ENCODE measurements at regions not wholly inside any gene's neighbourhood (a gene's known extent, or its start where the extent isn't known, plus 50 kb on each side); places are given as distances from the start of the nearest gene placed in this dataset.
"Not testable (repeated sequence)": the region's sequence is repeated elsewhere in the genome, so short reads cannot be mapped to it uniquely, and the experiment has no call there.

DNA sequence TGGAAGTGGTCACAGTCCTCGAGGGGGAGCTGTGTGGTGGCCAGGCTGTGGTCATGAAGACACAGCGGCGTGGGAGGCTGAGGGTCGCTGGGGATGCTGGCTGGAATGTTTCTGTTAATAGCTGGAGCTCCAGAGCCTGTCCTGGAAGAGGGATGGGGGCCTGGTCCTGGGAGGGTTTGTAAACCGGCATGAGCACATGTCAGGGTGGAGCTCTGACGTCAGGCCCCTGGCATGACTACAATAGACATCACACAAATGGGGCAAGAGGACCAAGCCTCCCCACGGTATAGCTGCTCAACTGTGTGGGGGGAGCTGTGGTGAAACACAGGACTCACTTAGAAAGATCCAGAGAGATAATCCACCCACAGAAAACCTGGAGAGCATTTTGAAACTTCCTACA, 121.4 kb upstream of the FAM20C start:
- not testable (repeated sequence) for H3K4me1 Mint-ChIP-seq, H3K4me3 Mint-ChIP-seq, H3K27ac Mint-ChIP-seq, DNase-seq, H3K36me3 Mint-ChIP-seq, H3K9me3 Mint-ChIP-seq, H3K27me3 Mint-ChIP-seq

DNA sequence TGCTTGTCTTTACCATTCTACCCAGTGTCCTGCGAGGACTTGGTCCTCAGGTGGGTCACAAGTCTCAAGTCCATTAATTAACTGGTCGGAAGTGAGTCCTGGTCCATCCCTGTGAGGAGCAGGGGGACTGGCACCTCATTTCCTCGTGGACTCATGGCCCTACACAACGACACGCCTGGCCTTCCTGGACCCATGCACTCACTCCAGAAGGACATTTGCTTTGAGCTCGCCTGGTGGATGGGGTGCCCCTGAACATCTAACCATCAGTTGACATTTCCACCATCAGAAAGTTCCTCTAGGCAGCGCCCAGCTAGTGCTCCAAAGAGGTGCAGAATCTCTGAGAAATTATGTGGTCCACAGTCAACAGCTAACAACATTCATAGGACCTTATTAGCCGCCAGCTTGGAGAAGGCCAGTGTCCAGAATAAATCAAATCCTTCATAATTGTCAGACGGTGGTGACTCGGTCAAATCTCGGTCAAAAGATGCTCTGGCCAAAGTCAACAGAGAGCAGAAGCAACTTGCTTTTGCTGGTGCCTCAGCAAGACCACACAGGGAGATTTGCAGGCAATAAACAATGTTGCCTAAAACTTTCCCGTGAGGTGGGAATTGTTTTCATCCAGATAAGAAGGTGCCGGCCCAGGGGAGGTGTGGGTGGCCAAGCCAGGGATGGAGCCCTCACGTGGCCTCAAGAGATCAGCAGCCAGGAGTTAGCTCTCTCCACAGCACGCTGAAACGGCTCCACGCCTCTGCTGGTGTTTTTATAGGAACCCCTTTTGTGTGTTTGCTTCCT, 119.9 kb upstream of the FAM20C start:
- not testable (repeated sequence) for H3K27me3 Mint-ChIP-seq, H3K9me3 Mint-ChIP-seq, H3K4me3 Mint-ChIP-seq, DNase-seq, H3K36me3 Mint-ChIP-seq, H3K4me1 Mint-ChIP-seq, H3K27ac Mint-ChIP-seq

DNA sequence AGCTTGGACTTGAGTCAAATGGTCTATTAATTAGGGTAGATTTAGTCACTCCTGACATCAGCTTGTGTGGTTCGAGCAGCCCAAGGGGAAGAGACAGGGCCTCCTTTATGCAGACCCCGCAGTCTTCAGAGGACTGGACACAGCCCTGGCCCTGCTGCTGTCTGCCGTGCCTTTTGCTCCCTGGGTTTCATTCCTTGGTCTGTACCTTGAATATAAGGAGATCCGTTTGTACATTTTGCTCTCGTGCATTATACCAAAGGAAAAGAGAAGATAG, 119.4 kb upstream of the FAM20C start:
- not testable (repeated sequence) for H3K4me3 Mint-ChIP-seq, DNase-seq, H3K27me3 Mint-ChIP-seq, H3K36me3 Mint-ChIP-seq, H3K9me3 Mint-ChIP-seq, H3K4me1 Mint-ChIP-seq, H3K27ac Mint-ChIP-seq

DNA sequence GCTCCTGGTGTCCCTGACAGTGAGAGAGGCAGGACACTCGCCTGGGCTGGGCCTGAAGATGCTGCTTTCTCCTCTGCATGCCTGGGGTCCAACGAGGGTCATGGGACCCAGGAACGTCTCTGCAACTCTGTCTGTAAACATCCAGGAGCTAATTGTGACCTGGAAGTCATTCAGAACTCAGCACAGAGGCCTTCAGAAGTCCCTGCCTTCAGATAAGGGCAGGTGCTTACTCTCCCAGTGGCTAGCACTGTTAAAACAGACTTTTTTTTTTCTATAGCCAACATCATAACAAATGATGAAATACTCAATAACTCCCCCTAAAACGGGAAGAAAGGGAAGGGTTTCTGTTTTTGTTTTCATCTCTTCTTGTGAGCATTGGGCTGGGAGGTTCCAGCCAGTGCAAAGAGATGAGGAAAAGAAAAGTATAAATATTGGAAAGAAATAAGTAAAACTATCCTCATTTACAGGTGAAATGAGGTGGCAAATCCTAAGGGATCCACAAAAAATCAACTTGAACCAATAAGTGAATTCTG, 118.3 kb upstream of the FAM20C start:
- H3K9me3 Mint-ChIP-seq, H3K27ac Mint-ChIP-seq, H3K36me3 Mint-ChIP-seq, H3K27me3 Mint-ChIP-seq, DNase-seq, H3K4me3 Mint-ChIP-seq, H3K4me1 Mint-ChIP-seq: not testable (repeated sequence)

DNA sequence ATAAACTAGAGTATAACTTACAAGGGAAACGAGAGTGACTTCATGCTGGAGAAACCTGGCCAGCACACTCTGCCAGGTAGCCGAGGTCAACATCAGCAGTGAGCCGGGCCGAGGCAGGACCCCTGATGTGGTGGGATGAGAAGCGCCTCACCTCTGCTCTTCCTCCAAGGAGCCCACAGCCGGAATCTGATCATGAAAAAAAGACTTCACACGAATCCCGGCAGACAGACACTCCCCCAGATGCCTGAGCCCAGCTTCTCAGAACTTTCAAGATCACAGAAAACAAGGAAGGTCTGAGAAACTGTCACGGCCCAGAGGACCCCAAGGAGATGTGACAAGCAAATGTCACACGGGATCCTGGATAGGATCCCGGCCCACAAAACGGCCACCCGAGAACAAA, 116.9 kb upstream of the FAM20C start:
- not testable (repeated sequence) for H3K4me1 Mint-ChIP-seq, DNase-seq, H3K27me3 Mint-ChIP-seq, H3K9me3 Mint-ChIP-seq, H3K4me3 Mint-ChIP-seq, H3K27ac Mint-ChIP-seq, H3K36me3 Mint-ChIP-seq

DNA sequence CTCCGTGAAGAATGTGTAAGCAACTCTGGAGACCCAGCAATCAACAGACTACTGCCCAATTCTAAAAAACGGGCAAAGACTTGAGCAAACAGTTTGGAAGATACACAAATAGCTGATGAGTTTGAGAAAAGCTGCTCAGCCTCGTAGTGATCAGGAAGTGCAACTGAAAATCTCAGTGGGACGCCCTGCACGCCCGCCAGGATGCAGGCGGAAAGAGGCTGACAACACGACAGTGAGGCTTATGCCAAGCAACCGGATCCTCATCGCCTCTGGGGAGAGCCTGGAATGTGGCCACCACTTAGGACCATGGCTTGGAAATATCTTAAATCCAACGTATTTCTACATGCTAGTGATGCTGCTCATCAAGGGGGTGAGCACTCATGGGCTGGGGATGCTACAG, 116.2 kb upstream of the FAM20C start:
- H3K4me3 Mint-ChIP-seq, H3K36me3 Mint-ChIP-seq, H3K4me1 Mint-ChIP-seq, H3K27ac Mint-ChIP-seq, DNase-seq, H3K27me3 Mint-ChIP-seq, H3K9me3 Mint-ChIP-seq: not testable (repeated sequence)

DNA sequence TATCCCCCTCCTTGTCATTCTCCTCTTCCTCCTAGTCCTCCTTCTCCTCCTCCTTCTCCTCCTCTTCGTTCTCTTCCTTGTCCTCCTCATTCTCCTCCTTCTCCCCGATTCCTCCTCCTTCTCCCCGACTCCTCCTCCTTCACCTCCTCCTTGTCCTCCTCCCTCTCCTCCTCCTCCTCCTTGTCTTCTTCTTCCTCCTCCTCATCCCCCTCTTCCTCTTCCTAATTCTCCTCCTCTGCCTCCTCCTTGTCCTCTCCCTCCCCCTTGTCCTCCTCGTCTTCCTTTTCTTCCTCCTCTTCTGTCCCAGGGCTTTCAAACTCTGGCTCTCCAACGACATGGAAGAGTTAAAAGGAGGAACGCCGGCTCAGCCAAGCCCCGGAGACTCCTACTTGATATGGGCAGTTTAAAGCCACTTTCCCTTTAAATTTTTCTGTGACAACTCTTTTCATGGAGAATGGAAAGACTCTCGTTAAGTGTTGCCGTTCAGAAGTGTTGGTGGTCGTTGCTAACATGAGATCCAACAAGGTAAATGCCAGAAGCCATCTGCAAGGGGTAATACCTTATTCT, 115.5 kb upstream of the FAM20C start:
- H3K36me3 Mint-ChIP-seq, H3K9me3 Mint-ChIP-seq, H3K27ac Mint-ChIP-seq, H3K27me3 Mint-ChIP-seq, DNase-seq, H3K4me1 Mint-ChIP-seq, H3K4me3 Mint-ChIP-seq: not testable (repeated sequence)

DNA sequence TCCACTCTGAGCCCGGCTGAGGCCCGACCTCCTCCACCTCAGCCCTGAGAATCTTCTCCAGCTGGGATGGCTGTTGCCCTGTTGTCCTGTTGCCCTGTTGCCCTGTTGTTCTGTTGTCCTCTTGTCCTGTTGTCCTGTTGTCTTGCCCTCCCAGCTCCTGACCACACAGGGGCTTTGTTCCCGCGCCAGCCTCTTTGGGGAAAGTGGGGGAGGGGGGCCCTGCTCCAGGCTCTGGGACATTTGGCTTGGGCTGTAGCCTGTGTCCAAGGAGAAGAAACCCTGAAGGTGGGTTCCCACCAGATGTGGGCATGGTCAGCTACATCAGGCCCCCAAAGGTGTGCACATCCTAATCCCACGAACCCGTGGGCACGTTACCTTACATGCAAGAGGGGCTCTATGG, 113.5 kb upstream of the FAM20C start:
- H3K27ac Mint-ChIP-seq, H3K9me3 Mint-ChIP-seq, H3K27me3 Mint-ChIP-seq, H3K4me3 Mint-ChIP-seq, H3K4me1 Mint-ChIP-seq, DNase-seq, H3K36me3 Mint-ChIP-seq: not testable (repeated sequence)

DNA sequence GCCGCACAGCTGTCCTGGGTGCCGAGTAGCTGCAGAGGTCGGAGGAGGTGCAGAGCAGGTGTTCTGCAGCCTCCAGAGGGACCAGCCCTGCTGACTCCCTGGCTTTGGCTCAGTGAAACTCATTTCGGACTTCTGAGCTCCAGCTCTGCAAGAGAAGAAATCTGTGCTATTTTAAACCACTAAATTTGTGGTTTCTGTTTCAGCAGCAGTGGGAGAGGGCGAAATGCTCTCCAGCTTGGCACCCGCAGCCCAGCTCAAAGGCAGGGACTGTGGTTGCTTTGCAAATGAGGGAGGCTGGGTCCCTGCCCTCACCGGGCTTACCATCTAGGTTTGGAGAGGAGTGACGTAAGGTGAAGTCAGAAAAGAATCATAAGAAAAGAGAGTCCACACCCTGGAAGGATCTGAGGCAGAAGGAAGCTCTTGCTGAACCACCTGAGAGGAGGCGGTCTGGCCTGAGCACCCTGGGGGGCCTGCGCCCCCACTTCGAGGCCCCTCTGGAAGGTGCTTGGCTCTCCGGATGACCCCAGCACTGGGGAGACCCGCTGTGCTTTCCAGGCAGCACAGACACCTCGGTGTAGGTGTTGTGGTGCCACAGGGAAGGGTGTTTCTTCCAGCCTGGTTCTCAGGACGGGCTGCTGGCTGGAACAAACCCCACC, 112.8 kb upstream of the FAM20C start:
- not testable (repeated sequence) for H3K27me3 Mint-ChIP-seq, H3K27ac Mint-ChIP-seq, H3K4me3 Mint-ChIP-seq, DNase-seq, H3K36me3 Mint-ChIP-seq, H3K9me3 Mint-ChIP-seq, H3K4me1 Mint-ChIP-seq

DNA sequence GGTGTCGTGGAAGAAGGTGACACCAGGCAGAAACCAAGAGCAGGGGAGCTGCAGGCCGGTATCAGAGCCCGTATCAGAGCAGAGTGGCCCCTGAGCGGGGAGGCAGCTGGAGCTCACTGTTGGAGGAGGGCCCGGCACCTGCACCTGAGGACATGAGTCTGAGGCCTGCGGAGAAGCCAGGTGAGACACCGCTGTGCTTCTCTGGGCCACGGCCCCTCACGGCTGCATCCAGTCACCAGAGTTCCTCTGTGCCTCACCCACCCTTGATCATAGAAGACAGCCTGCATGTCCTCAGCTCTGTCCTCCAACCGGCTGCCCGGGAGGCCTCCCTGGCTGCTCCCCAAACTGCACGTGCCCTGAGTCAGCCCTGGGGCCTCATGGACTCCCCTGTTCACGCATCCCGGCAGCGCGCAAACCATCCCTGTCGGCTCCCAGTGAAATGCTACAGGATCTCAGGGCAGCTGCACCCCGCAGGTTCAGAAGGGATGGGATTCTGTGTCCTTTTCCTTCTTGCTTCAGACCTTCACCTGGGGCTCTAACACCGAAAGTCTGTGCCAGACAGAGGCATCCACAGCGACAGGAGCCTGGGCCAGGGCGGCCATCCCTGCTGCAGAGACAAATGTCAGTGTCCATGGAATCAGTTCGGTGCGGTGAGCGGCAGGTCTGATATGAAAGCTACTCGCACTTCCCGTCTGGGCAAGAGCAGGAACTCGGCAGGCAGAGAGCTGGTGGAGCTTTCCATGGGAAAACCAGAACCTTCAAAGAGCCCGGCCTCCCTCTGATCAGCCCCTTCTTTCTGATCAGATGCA, 111.9 kb upstream of the FAM20C start:
- no peaks in the 10 kb centered on the region for H3K4me1 Mint-ChIP-seq
- H3K27ac Mint-ChIP-seq: no peak overlapping the region
- H3K9me3 Mint-ChIP-seq: no peaks in the 10 kb centered on the region
- no peak for DNase-seq
- no peaks in the 10 kb centered on the region for H3K36me3 Mint-ChIP-seq
- H3K4me3 Mint-ChIP-seq: no peak overlapping the region
- H3K27me3 Mint-ChIP-seq: no peaks in the 10 kb centered on the region

DNA sequence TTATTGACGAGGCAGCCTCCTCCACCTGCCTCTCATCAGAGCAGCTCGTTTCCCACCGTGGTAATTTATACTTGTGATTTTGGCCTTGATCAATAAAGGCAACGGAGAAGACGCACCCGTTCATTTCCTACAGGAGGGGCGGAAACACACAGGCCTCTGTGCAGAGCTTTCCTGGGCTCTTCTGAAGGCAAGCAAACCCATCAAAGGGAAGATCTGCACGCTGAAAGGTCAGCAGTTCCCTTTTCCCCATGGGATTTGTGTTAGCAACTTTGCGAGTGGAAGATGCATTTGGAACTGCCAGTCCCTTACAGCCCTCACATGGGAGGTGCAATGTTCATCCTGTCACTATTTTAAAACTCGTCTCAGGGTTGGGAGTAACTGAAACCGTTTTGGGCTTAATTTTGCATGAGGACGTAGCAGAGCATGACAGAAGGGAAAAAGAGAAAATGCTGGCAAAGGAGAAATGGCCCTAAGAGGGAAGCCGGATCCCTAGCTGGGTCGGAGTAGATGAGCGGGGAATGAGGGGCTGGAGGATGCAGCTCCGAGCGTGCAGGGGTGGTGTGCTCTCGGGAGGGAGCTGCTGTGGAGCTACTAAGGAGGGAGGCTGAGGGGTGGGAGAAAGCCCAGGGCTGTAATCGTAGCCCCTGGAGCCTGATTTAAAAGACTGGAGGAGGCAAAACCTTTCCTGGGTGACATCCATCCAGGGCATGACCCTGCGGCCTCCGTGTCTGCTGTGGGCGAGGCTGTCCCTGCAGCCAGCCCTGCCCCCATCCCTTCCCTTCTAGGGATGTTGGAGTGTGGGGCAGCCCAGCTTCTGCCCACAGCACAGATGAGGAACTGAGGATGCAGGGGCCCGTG, 111.1 kb upstream of the FAM20C start:
- no peak overlapping the region for H3K4me3 Mint-ChIP-seq
- H3K9me3 Mint-ChIP-seq: no peaks in the 10 kb centered on the region
- no peak for DNase-seq
- H3K27ac Mint-ChIP-seq: no peak overlapping the region
- H3K4me1 Mint-ChIP-seq: no peaks in the 10 kb centered on the region
- H3K36me3 Mint-ChIP-seq: no peaks in the 10 kb centered on the region
- no peaks in the 10 kb centered on the region for H3K27me3 Mint-ChIP-seq

DNA sequence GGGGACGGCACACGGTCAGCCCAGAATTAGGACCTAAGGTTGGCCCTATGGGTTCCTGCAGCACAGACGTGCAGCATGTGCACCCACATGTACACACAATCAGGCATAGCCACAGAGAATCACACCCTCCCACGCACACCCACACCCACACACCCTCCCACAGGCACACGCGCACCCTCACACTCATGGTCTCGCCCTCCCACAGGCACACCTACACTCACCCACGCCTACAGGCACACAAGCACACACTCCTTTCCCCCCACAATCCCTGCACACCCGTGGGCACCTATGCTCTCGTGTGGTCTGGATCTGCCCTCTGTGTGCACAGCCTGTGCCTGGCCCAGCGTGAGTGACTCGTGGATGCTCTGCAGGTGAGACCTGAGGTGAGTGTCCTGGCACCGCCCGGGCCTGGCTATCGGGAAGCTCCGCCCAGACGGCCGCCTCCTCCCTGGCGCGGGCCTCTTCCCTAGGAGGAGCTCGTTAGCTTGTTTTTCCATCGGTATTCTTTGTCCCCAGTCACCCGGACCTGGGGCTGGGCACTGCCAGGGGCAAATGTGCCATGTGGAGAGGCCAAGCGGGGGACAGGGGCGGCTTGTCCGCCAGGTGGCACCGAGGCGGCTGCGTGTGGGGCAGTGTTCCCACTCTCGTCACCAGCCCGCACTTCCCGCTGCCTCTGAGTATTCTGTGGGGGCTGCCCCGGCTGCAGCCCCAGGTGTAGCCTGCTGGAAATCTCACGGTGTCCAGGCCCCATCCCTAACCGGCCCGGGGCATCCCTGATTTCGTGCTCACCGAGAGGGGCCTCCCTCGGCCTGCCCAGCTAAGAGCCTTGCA, 110.2 kb upstream of the FAM20C start:
- Mint-ChIP-seq H3K4me1 (no peaks in the 10 kb centered on the region), H3K4me3 (no peak overlapping the region), H3K27me3 (no peaks in the 10 kb centered on the region), H3K36me3 (no peaks in the 10 kb centered on the region), H3K9me3 (no peaks in the 10 kb centered on the region), H3K27ac (no peak overlapping the region)
- DNase-seq: no peak

DNA sequence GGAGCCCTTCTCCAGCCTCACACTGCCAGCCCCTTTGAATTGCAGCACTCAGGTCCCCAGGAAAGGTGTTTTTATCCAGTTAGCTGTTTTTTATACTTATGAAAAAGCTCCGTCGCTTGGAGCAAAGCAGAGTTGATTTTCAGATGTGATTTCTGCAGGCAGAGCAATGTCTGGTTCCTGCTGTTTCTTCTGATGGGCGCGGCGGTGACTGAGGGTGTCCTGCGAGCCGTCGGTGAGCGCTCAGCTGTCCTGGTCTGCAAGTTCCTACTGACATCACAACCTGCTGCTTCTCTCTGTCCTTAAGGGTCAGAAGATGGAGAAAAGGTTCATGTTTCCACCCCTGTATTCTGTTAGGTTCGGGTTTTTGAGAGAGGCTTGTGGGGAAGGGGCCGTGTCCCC, 109.6 kb upstream of the FAM20C start:
- no peak for DNase-seq
- Mint-ChIP-seq H3K27ac (no peak overlapping the region), H3K27me3 (no peaks in the 10 kb centered on the region), H3K36me3 (no peaks in the 10 kb centered on the region), H3K9me3 (no peaks in the 10 kb centered on the region), H3K4me3 (no peak overlapping the region), H3K4me1 (no peaks in the 10 kb centered on the region)

DNA sequence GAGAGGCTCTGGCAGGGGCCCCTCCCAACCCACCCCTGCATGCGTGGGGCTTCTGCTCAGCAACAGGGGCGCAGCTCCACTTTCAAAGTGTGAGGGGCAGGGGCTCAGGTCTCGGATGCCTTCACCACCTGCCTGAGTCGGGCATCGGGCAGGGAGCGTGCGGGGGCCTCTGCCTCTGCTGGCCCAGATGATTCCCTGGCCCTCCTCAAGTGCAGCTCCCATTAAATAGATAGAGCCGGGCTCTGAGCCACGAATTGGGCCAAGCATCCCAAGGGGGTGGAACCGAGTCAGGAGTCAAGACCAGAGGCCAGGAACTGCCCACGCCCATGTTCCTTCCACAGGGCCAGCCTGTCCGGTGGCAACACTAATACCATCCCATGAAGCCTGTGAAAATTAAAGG, 108.9 kb upstream of the FAM20C start:
- no peaks in the 10 kb centered on the region for H3K27me3 Mint-ChIP-seq
- H3K4me3 Mint-ChIP-seq: no peak overlapping the region
- no peak for DNase-seq
- no peak overlapping the region for H3K27ac Mint-ChIP-seq
- no peaks in the 10 kb centered on the region for H3K36me3 Mint-ChIP-seq
- no peaks in the 10 kb centered on the region for H3K4me1 Mint-ChIP-seq
- no peaks in the 10 kb centered on the region for H3K9me3 Mint-ChIP-seq

Measured in activated naive CD8-positive, alpha-beta T cell treated with anti-CD3 and anti-CD28 coated beads for 36 hours (primary cell).